GM19351 (cell line): ENCODE measurements at regions not wholly inside any gene's neighbourhood (a gene's known extent, or its start where the extent isn't known, plus 50 kb on each side); places are given as distances from the start of the nearest gene placed in this dataset.
"Not testable (repeated sequence)": the region's sequence is repeated elsewhere in the genome, so short reads cannot be mapped to it uniquely, and the experiment has no call there.

Experiments
- ATAC-seq: cut with Tn5 transposase; IDR thresholded peaks from one replicate; pipeline ENCODE4 v1.9.1; 2021; ENCODE audit warnings: mild to moderate bottlenecking, moderate library complexity; ENCODE audit not compliant: unreplicated experiment

- ATAC-seq: no peak
These were observed 279.9 kb downstream of the WDR11 start for GRCh38 chr10:121131014-121131413.

- ATAC-seq: no peak
These were observed 280.5 kb downstream of the WDR11 start for GRCh38 chr10:121131426-121132265.

- ATAC-seq: no peak
These were observed 281.1 kb downstream of the WDR11 start for GRCh38 chr10:121132273-121132672.

- ATAC-seq: no peak
These were observed 282.7 kb downstream of the WDR11 start for GRCh38 chr10:121133901-121134300.

GRCh38 chr10:121134711-121135110, 283.5 kb downstream of the WDR11 start:
- no peak for ATAC-seq

GRCh38 chr10:121135512-121135911, 284.4 kb downstream of the WDR11 start:
- ATAC-seq: no peak

- ATAC-seq: no peak
These were observed 286.4 kb downstream of the WDR11 start for GRCh38 chr10:121137533-121137932.

- ATAC-seq: no peak
These were observed 287.1 kb downstream of the WDR11 start for GRCh38 chr10:121138112-121138860.

GRCh38 chr10:121138918-121139317, 287.8 kb downstream of the WDR11 start:
- ATAC-seq: no peak

- ATAC-seq: not testable (repeated sequence)
These were observed 294.7 kb downstream of the WDR11 start for GRCh38 chr10:121145802-121146395.

GRCh38 chr10:121148921-121149320, 297.8 kb downstream of the WDR11 start:
- no peak for ATAC-seq

- ATAC-seq: no peak
These were observed 300.9 kb downstream of the WDR11 start for GRCh38 chr10:121152033-121152432.

GRCh38 chr10:121152935-121153334, 301.8 kb downstream of the WDR11 start:
- ATAC-seq: no peak

GRCh38 chr10:121154310-121154709, 303.1 kb downstream of the WDR11 start:
- ATAC-seq: no peak

GRCh38 chr10:121154846-121155245, 303.7 kb downstream of the WDR11 start:
- no peak for ATAC-seq

GRCh38 chr10:121155742-121156474, 304.7 kb downstream of the WDR11 start:
- no peak for ATAC-seq

GRCh38 chr10:121157998-121158397, 306.8 kb downstream of the WDR11 start:
- ATAC-seq: no peak

GRCh38 chr10:121158988-121159579, 307.9 kb downstream of the WDR11 start:
- ATAC-seq: no peak

- ATAC-seq: no peak
These were observed 308.5 kb downstream of the WDR11 start for GRCh38 chr10:121159670-121160069.

GRCh38 chr10:121165276-121165675, 314.1 kb downstream of the WDR11 start:
- no peak for ATAC-seq
